ENCODE measurements at regions not wholly inside any gene's neighbourhood (a gene's known extent, or its start where the extent isn't known, plus 50 kb on each side); places are given as distances from the start of the nearest gene placed in this dataset.

DNA sequence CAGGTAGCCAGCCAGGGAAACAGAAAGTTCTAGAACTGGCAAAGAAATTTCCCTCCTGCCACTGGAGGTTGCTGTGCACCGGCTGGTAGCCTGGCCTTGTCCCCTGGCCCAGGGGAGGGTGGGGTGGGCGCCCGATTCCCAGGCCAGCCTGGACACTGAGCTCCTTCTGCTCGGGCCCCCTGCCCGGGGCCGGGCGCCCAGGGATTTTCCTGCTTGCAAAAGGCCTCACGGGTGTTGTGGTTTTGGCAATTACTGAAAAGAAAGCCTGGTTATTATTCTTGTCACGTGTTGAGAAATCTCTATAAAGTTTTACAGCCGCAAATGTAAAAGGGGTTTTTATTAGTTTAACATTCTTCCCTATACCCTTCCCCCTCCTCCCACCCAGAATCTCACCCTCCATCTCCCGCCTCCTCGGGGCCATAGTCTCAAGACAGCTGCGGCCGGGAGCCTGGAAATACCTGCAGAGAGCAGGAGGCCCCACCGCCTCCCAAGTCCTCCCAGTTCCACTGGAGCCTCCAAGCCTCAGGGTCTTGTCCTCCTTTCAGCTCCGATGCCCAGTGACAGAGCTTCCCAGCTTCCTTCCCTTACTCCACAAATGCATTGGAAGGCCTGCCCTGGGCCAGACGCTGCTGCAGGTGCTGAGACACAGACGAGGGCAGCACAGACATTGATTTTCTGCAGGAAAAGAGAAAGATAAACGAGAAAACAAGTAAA, 1515.6 kb downstream of the TBC1D22A start:
- FAIRE-seq: no peak

DNA sequence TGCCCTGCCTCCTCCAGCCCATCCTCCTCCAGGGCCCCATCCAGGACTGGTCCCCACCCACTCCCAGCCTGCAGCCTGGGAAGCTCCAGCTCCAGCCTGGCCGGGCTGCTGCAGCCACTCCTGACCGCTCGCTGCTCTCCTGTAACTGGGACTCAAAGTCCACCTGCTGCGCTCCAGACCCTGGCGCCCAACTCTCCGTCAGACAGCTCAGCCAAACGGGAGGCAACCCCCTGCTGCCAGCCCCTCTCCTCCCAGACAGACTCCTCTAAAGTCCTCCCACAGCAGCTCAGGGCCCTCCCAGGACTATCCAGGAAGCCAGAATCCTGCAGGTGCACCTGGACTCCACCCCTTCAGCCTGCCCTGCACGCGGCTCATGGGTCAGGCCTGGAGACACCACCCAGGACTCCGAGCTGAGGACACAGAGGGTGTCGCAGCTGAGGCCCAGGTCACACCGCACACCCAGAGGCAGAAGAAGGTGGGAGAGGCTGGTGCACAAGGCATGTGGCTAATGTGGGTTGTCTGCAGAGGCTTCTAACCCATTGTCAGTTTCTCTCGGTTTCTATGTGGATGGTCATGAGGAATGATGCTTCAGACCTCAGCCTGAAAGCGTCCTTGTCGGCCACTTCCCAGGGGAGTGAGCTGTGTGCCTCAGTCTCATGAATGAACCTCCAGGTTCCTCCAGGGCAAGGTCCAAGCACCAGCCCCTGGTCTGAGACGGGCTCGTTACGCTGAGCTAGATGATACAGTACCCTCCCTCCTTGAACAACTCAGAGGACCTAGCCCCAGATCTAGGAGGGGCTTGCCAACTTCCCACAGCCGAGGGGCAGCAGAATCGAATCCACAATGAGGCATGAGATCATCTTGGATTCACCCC, 1514.8 kb downstream of the TBC1D22A start:
- FAIRE-seq (no peak), DNase-seq (ENCODE audit: low spot score) (no peak), ATAC-seq (peak; percentile 87)
- no peaks in the 10 kb centered on the region for H3K9me3 ChIP-seq (ENCODE audit: low read length)
- H2AFZ ChIP-seq (ENCODE audit: low read length): no peak overlapping the region
- intact Hi-C loops (cut with micrococcal nuclease; ENCODE audit: unreplicated experiment): no loop called here
- no peak overlapping the region for H3K27ac ChIP-seq (ENCODE audit: extremely low read length, insufficient read depth, low read length)
- no peaks in the 10 kb centered on the region for H3K79me2 ChIP-seq (ENCODE audit: insufficient read depth, low read length)
- no peak overlapping the region for H3K9ac ChIP-seq (ENCODE audit: insufficient read depth, low read depth, low read length)
- H3K4me1 ChIP-seq (ENCODE audit: insufficient read depth, low read length): no peaks in the 10 kb centered on the region
- ChIA-PET CTCF (ENCODE audit: low intra/inter-chr PET ratio, low total read pairs) (no interaction called here), POLR2A (no interaction called here)
- in situ Hi-C loops (cut with HindIII; ENCODE audit: extremely low pct_ligation_motif_present, low pct_unique_long_range_greater_than_20kb): no loop called here
- TF ChIP-seq ZNF556 (CRISPR knock-in tag; IDR thresholded peaks at IDR 0.05; ENCODE audit: borderline replicate concordance) (no peak), ZNF891 (CRISPR knock-in tag; IDR thresholded peaks at IDR 0.05) (no peak)
- H3K27me3 ChIP-seq (ENCODE audit: control insufficient read depth in 1 of 2, insufficient read depth in 2 of 2, low read length in 2 of 2): peaks cover 0 to 18% of the 10 kb centered on the region in 2 experiments; a peak in 3 of 5 replicates
- no peak overlapping the region for H3K4me2 ChIP-seq (ENCODE audit: low read depth, low read length)
- no peak overlapping the region for H3K4me3 ChIP-seq (replicated peaks in 1 of 3; ENCODE audit: insufficient read depth in 1 of 3, low read depth in 2 of 3, low read length in 3 of 3)
- 14% methylated on average over 7 of the region's 20 CpGs for WGBS (ENCODE audit: low lambda C conversion rate)
- no peaks in the 10 kb centered on the region for H4K20me1 ChIP-seq (ENCODE audit: insufficient read depth, low read length)
- H3K36me3 ChIP-seq (replicated peaks in 1 of 2; ENCODE audit: control insufficient read depth in 1 of 2, insufficient read depth in 2 of 2, low read length in 2 of 2): no peaks in the 10 kb centered on the region
- no TSS peak for BruUV-seq (replicated peaks)

More for the DNA sequence above, 1515.6 kb downstream of the TBC1D22A start:
- ATAC-seq: no peak
- intact Hi-C loops (cut with micrococcal nuclease; ENCODE audit: unreplicated experiment) (no loop called here), in situ Hi-C loops (cut with HindIII; ENCODE audit: extremely low pct_ligation_motif_present, low pct_unique_long_range_greater_than_20kb) (no loop called here)
- Histone ChIP-seq H3K4me1 (ENCODE audit: insufficient read depth, low read length) (no peaks in the 10 kb centered on the region), H4K20me1 (ENCODE audit: insufficient read depth, low read length) (no peaks in the 10 kb centered on the region), H3K9ac (ENCODE audit: insufficient read depth, low read depth, low read length) (no peak overlapping the region), H3K27ac (ENCODE audit: extremely low read length, insufficient read depth, low read length) (no peak overlapping the region), H3K4me3 (replicated peaks in 1 of 3; ENCODE audit: insufficient read depth in 1 of 3, low read depth in 2 of 3, low read length in 3 of 3) (no peak overlapping the region), H3K9me3 (ENCODE audit: low read length) (no peaks in the 10 kb centered on the region), H3K27me3 (ENCODE audit: control insufficient read depth in 1 of 2, insufficient read depth in 2 of 2, low read length in 2 of 2) (peaks cover 0 to 18% of the 10 kb centered on the region in 2 experiments; a peak in 3 of 5 replicates), H3K36me3 (replicated peaks in 1 of 2; ENCODE audit: control insufficient read depth in 1 of 2, insufficient read depth in 2 of 2, low read length in 2 of 2) (no peaks in the 10 kb centered on the region), H2AFZ (ENCODE audit: low read length) (no peak overlapping the region), H3K4me2 (ENCODE audit: low read depth, low read length) (no peak overlapping the region), H3K79me2 (ENCODE audit: insufficient read depth, low read length) (no peaks in the 10 kb centered on the region)
- BruUV-seq (replicated peaks): no TSS peak
- ChIA-PET CTCF (ENCODE audit: low intra/inter-chr PET ratio, low total read pairs) (no interaction called here), POLR2A (no interaction called here)
- no peak for DNase-seq (ENCODE audit: low spot score)
- 27% methylated on average over 12 of the region's 19 CpGs for WGBS (ENCODE audit: low lambda C conversion rate)
- TF ChIP-seq RXRA (CRISPR knock-in tag; IDR thresholded peaks at IDR 0.05): no peak
- no peak for TF ChIP-seq TAF1 (CRISPR knock-in tag; IDR thresholded peaks at IDR 0.05)

Data from HepG2 (cell line).